ENCODE measurements at regions not wholly inside any gene's neighbourhood (a gene's known extent, or its start where the extent isn't known, plus 50 kb on each side); places are given as distances from the start of the nearest gene placed in this dataset.

GRCh38 chr11:106187860-106188456, 110.5 kb downstream of the AASDHPPT start:
- Histone ChIP-seq H3K4me3 (no peak overlapping the region), H3K27me3 (no peaks in the 10 kb centered on the region), H3K36me3 (no peaks in the 10 kb centered on the region), H3K9me3 (peaks cover 0 to 10% of the 10 kb centered on the region in 2 donors), H3K27ac (no peak overlapping the region), H3K4me1 (no peaks in the 10 kb centered on the region)
- intact Hi-C loops (cut with DNase I): no loop called here
- ATAC-seq (no peak), DNase-seq (no peak)
- no peak for TF ChIP-seq CTCF (IDR thresholded peaks at IDR 0.05)

GRCh38 chr11:106193956-106194355, 116.5 kb downstream of the AASDHPPT start:
- Histone ChIP-seq H3K27me3 (no peaks in the 10 kb centered on the region), H3K36me3 (no peaks in the 10 kb centered on the region), H3K9me3 (no peaks in the 10 kb centered on the region), H3K4me3 (no peak overlapping the region), H3K4me1 (no peaks in the 10 kb centered on the region), H3K27ac (no peak overlapping the region)
- intact Hi-C loops (cut with DNase I): no loop called here
- TF ChIP-seq CTCF (IDR thresholded peaks at IDR 0.05): no peak
- ATAC-seq (no peak), DNase-seq (no peak)

- DNase-seq: no peak
- no peak for TF ChIP-seq CTCF (IDR thresholded peaks at IDR 0.05)
- no peaks in the 10 kb centered on the region for H3K27me3 ChIP-seq
- H3K9me3 ChIP-seq: no peaks in the 10 kb centered on the region
- H3K4me1 ChIP-seq: no peaks in the 10 kb centered on the region
- H3K36me3 ChIP-seq: no peaks in the 10 kb centered on the region
- ATAC-seq: no peak
- H3K27ac ChIP-seq: no peak overlapping the region
- no peak overlapping the region for H3K4me3 ChIP-seq
- intact Hi-C loops (cut with DNase I): no loop called here
These were observed 120.0 kb downstream of the AASDHPPT start for GRCh38 chr11:106197438-106197837.

GRCh38 chr11:106202935-106203620, 125.6 kb downstream of the AASDHPPT start:
- no peak for ATAC-seq
- Histone ChIP-seq H3K27me3 (no peaks in the 10 kb centered on the region), H3K4me1 (no peaks in the 10 kb centered on the region), H3K27ac (no peak overlapping the region), H3K36me3 (no peaks in the 10 kb centered on the region), H3K9me3 (no peaks in the 10 kb centered on the region), H3K4me3 (no peak overlapping the region)
- no peak for DNase-seq
- no peak for TF ChIP-seq CTCF (IDR thresholded peaks at IDR 0.05)
- intact Hi-C loops (cut with DNase I): no loop called here

- intact Hi-C loops (cut with DNase I): no loop called here
- Histone ChIP-seq H3K9me3 (peaks cover 0 to 3% of the 10 kb centered on the region in 2 donors), H3K36me3 (no peaks in the 10 kb centered on the region), H3K27ac (no peak overlapping the region), H3K4me3 (no peak overlapping the region), H3K4me1 (no peaks in the 10 kb centered on the region), H3K27me3 (no peaks in the 10 kb centered on the region)
- no peak for TF ChIP-seq CTCF (IDR thresholded peaks at IDR 0.05)
- ATAC-seq (no peak), DNase-seq (no peak)
These were observed 131.3 kb downstream of the AASDHPPT start for GRCh38 chr11:106208760-106209159.

All from left lung (tissue), 4 donors.